Activated T-helper 1 cell treated with Interleukin-2 at 50 U/mL for 16 hours (primary cell): ENCODE measurements at regions not wholly inside any gene's neighbourhood (a gene's known extent, or its start where the extent isn't known, plus 50 kb on each side); places are given as distances from the start of the nearest gene placed in this dataset.

Experiments used
- DNase-seq: peaks from one replicate; pipeline ENCODE4 v3.0.0-alpha.2; 2020; ENCODE audit warnings: low read depth

- no peak for DNase-seq
Measured at GRCh38 chr3:66854601-66855151, 143.4 kb upstream of the KBTBD8 start.

- no peak for DNase-seq
Measured at GRCh38 chr3:66856533-66856932, 141.6 kb upstream of the KBTBD8 start.

- DNase-seq: no peak
Measured at GRCh38 chr3:66858656-66859381, 139.3 kb upstream of the KBTBD8 start.

GRCh38 chr3:66860771-66861170, 137.3 kb upstream of the KBTBD8 start:
- no peak for DNase-seq

- no peak for DNase-seq
Measured at GRCh38 chr3:66863205-66864111, 134.6 kb upstream of the KBTBD8 start.

- no peak for DNase-seq
Measured at GRCh38 chr3:66884659-66885058, 113.4 kb upstream of the KBTBD8 start.

- no peak for DNase-seq
Measured at GRCh38 chr3:66885326-66886000, 112.6 kb upstream of the KBTBD8 start.

- no peak for DNase-seq
Measured at GRCh38 chr3:66889750-66890494, 108.2 kb upstream of the KBTBD8 start.

GRCh38 chr3:66898155-66898554, 100.0 kb upstream of the KBTBD8 start:
- no peak for DNase-seq

- DNase-seq: no peak
Measured at GRCh38 chr3:66904336-66904735, 93.8 kb upstream of the KBTBD8 start.

- no peak for DNase-seq
Measured at GRCh38 chr3:66904831-66905493, 93.1 kb upstream of the KBTBD8 start.

GRCh38 chr3:66907136-66907535, 91.0 kb upstream of the KBTBD8 start:
- DNase-seq: no peak

GRCh38 chr3:66910266-66911055, 87.6 kb upstream of the KBTBD8 start:
- no peak for DNase-seq

- DNase-seq: no peak
Measured at GRCh38 chr3:66912306-66912705, 85.8 kb upstream of the KBTBD8 start.

- no peak for DNase-seq
Measured at GRCh38 chr3:66922058-66922457, 76.0 kb upstream of the KBTBD8 start.

GRCh38 chr3:66923969-66924368, 74.1 kb upstream of the KBTBD8 start:
- no peak for DNase-seq

GRCh38 chr3:66928252-66928651, 69.9 kb upstream of the KBTBD8 start:
- DNase-seq: no peak

GRCh38 chr3:66931291-66931690, 66.8 kb upstream of the KBTBD8 start:
- DNase-seq: no peak

GRCh38 chr3:66931699-66932098, 66.4 kb upstream of the KBTBD8 start:
- DNase-seq: no peak

- DNase-seq: no peak
Measured at GRCh38 chr3:66933233-66933632, 64.9 kb upstream of the KBTBD8 start.
